ENCODE measurements at regions not wholly inside any gene's neighbourhood (a gene's known extent, or its start where the extent isn't known, plus 50 kb on each side); places are given as distances from the start of the nearest gene placed in this dataset.

- no peaks in the 10 kb centered on the region for H3K9me3 ChIP-seq
- no peaks in the 10 kb centered on the region for H3K36me3 ChIP-seq
- H3K4me1 ChIP-seq: no peaks in the 10 kb centered on the region
- no peak for DNase-seq (ENCODE audit: low spot score in 2 of 2)
- H3K4me3 ChIP-seq: no peak overlapping the region
- WGBS, 2 donors: 58 to 79% methylated on average over 8 of the region's 8 CpGs
- no peaks in the 10 kb centered on the region for H3K27me3 ChIP-seq
- no peak for TF ChIP-seq POLR2A (IDR thresholded peaks at IDR 0.05)
- no peak for TF ChIP-seq EP300 (IDR thresholded peaks at IDR 0.05)
- TF ChIP-seq, protein P1, sequence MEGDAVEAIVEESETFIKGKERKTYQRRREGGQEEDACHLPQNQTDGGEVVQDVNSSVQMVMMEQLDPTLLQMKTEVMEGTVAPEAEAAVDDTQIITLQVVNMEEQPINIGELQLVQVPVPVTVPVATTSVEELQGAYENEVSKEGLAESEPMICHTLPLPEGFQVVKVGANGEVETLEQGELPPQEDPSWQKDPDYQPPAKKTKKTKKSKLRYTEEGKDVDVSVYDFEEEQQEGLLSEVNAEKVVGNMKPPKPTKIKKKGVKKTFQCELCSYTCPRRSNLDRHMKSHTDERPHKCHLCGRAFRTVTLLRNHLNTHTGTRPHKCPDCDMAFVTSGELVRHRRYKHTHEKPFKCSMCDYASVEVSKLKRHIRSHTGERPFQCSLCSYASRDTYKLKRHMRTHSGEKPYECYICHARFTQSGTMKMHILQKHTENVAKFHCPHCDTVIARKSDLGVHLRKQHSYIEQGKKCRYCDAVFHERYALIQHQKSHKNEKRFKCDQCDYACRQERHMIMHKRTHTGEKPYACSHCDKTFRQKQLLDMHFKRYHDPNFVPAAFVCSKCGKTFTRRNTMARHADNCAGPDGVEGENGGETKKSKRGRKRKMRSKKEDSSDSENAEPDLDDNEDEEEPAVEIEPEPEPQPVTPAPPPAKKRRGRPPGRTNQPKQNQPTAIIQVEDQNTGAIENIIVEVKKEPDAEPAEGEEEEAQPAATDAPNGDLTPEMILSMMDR (IDR thresholded peaks at IDR 0.05): no peak
- H3K27ac ChIP-seq: no peak overlapping the region
Measured at GRCh38 chr18:11512096-11513025, 97.0 kb upstream of the SLC35G4 start.

GRCh38 chr18:11511434-11512095 lies 97.8 kb upstream of the SLC35G4 start:
- H3K4me3 ChIP-seq: no peak overlapping the region
- WGBS, 2 donors: 74 to 77% methylated on average over 6 of the region's 6 CpGs
- DNase-seq (ENCODE audit: low spot score in 2 of 2): no peak
- no peaks in the 10 kb centered on the region for H3K36me3 ChIP-seq
- H3K4me1 ChIP-seq: no peaks in the 10 kb centered on the region
- no peak overlapping the region for H3K27ac ChIP-seq
- no peaks in the 10 kb centered on the region for H3K27me3 ChIP-seq
- TF ChIP-seq EP300 (IDR thresholded peaks at IDR 0.05) (no peak), POLR2A (IDR thresholded peaks at IDR 0.05) (no peak)
- TF ChIP-seq, protein P1 (IDR thresholded peaks at IDR 0.05): no peak
- no peaks in the 10 kb centered on the region for H3K9me3 ChIP-seq

- 81 to 87% methylated on average over 6 of the region's 6 CpGs for WGBS, 2 donors
- H3K9me3 ChIP-seq: no peaks in the 10 kb centered on the region
- H3K27me3 ChIP-seq: no peaks in the 10 kb centered on the region
- H3K4me1 ChIP-seq: no peaks in the 10 kb centered on the region
- H3K36me3 ChIP-seq: no peaks in the 10 kb centered on the region
- TF ChIP-seq, protein P1 (IDR thresholded peaks at IDR 0.05): no peak
- TF ChIP-seq POLR2A (IDR thresholded peaks at IDR 0.05): no peak
- no peak for TF ChIP-seq EP300 (IDR thresholded peaks at IDR 0.05)
- H3K4me3 ChIP-seq: no peak overlapping the region
- DNase-seq (ENCODE audit: low spot score in 2 of 2): no peak
- no peak overlapping the region for H3K27ac ChIP-seq
Measured at GRCh38 chr18:11506856-11507255, 102.5 kb upstream of the SLC35G4 start.

GRCh38 chr18:11505993-11506392 lies 103.4 kb upstream of the SLC35G4 start:
- TF ChIP-seq EP300 (IDR thresholded peaks at IDR 0.05): no peak
- no peak for TF ChIP-seq POLR2A (IDR thresholded peaks at IDR 0.05)
- TF ChIP-seq, protein P1 (IDR thresholded peaks at IDR 0.05): no peak
- Histone ChIP-seq H3K27ac (no peak overlapping the region), H3K27me3 (no peaks in the 10 kb centered on the region), H3K4me3 (no peak overlapping the region), H3K9me3 (no peaks in the 10 kb centered on the region), H3K36me3 (no peaks in the 10 kb centered on the region), H3K4me1 (no peaks in the 10 kb centered on the region)
- WGBS, 2 donors: 67 to 77% methylated on average over 5 of the region's 5 CpGs
- no peak for DNase-seq (ENCODE audit: low spot score in 2 of 2)

DNA sequence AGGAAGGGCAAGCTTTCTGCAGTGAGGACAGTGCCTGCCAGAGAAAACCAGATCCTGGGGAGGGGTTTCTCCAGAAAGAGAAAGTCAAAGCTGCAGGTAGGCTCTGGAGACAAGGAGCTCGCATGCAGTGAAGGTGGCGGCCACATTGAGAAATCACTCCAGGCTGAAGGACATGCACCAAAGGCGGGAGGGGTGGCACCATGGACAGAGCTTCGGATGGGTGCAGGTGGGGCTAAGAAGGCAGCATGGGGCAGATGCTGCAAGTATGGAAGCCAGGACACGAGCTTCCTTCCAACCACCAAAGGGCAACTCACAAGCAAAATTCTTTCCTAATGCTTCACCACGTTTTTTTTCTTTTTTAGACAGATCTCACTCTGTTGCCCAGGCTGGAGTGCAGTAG lies 104.4 kb upstream of the SLC35G4 start:
- 78 to 80% methylated on average over 6 of the region's 6 CpGs for WGBS, 2 donors
- no peak overlapping the region for H3K27ac ChIP-seq
- no peak for DNase-seq (ENCODE audit: low spot score in 2 of 2)
- H3K36me3 ChIP-seq: no peaks in the 10 kb centered on the region
- no peaks in the 10 kb centered on the region for H3K9me3 ChIP-seq
- no peak overlapping the region for H3K4me3 ChIP-seq
- no peaks in the 10 kb centered on the region for H3K4me1 ChIP-seq
- H3K27me3 ChIP-seq: no peaks in the 10 kb centered on the region
- TF ChIP-seq POLR2A (IDR thresholded peaks at IDR 0.05) (no peak), EP300 (IDR thresholded peaks at IDR 0.05) (no peak)
- TF ChIP-seq, protein P1 (IDR thresholded peaks at IDR 0.05): no peak
